GM23248 (cell line): ENCODE measurements at regions not wholly inside any gene's neighbourhood (a gene's known extent, or its start where the extent isn't known, plus 50 kb on each side); places are given as distances from the start of the nearest gene placed in this dataset.

ENCODE experiments used
- EZH2 ChIP-seq: fragments of 200-600 bp; sonication (generic); IDR thresholded peaks from 2 replicates; pipeline ENCODE4 v1.6.1; 2018; ENCODE audit warnings: antibody characterized with exemption, mild to moderate bottlenecking; ENCODE audit not compliant: insufficient read depth, poor library complexity, severe bottlenecking
- EZH2phosphoT487 ChIP-seq: fragments of 200-600 bp; sonication (generic); IDR thresholded peaks from 2 replicates; pipeline ENCODE4 v1.6.1; 2018; ENCODE audit warnings: antibody characterized with exemption, moderate library complexity, mild to moderate bottlenecking, low read depth; ENCODE audit not compliant: insufficient read depth

GRCh38 chr10:124225467-124226270 lies 132.3 kb upstream of the CHST15 start:
- TF ChIP-seq EZH2phosphoT487 = no peak
- no peak for TF ChIP-seq EZH2
